Liver (tissue), 8 donors: ENCODE measurements at regions not wholly inside any gene's neighbourhood (a gene's known extent, or its start where the extent isn't known, plus 50 kb on each side); places are given as distances from the start of the nearest gene placed in this dataset.

Experiments used
- DNase-seq: peaks from one replicate; pipeline ENCODE4 v3.0.0-alpha.2; 2017; ENCODE audit warnings: low spot score
- H3K27ac ChIP-seq, 2 donors: one replicate each; pipeline ENCODE4 v1.7.0; 2013; ENCODE audit warnings: inconsistent platforms in 2 of 2, low read length in 2 of 2, control low read depth in 1 of 2, low read depth in 1 of 2, mild to moderate bottlenecking in 1 of 2
- H3K27me3 ChIP-seq, 4 donors: one replicate each; pipeline versions ENCODE4 v1.6.1 to v1.7.0; 2013; ENCODE audit warnings: low read length in 3 of 4, inconsistent platforms in 1 of 4, mild to moderate bottlenecking in 1 of 4, moderate library complexity in 1 of 4; ENCODE audit not compliant: control insufficient read depth in 4 of 4, insufficient read depth in 4 of 4
- H3K36me3 ChIP-seq, 4 donors: one replicate each; pipeline versions ENCODE4 v1.6.1 to v1.7.0; 2013; ENCODE audit warnings: low read length in 3 of 4, mild to moderate bottlenecking in 3 of 4, low read depth in 1 of 4, moderate library complexity in 1 of 4; ENCODE audit not compliant: control insufficient read depth in 4 of 4, insufficient read depth in 3 of 4
- H3K4me1 ChIP-seq, 4 donors: one replicate each; pipeline versions ENCODE4 v1.6.1 to v1.7.0; 2013; ENCODE audit warnings: low read length in 3 of 4, mild to moderate bottlenecking in 3 of 4, moderate library complexity in 1 of 4; ENCODE audit not compliant: control insufficient read depth in 4 of 4, insufficient read depth in 4 of 4
- H3K4me3 ChIP-seq, 3 donors: one replicate each; pipeline versions ENCODE4 v1.6.1 to v1.7.0; 2013; ENCODE audit warnings: low read length in 3 of 3, control low read depth in 1 of 3, low read depth in 1 of 3, mild to moderate bottlenecking in 1 of 3
- H3K9ac ChIP-seq, 2 donors: one replicate each; pipeline ENCODE4 v1.7.0; 2013; ENCODE audit warnings: low read length in 2 of 2, mild to moderate bottlenecking in 2 of 2, moderate library complexity in 2 of 2, control low read depth in 1 of 2, low read depth in 1 of 2
- H3K9me3 ChIP-seq, 4 donors: one replicate each; pipeline versions ENCODE4 v1.6.1 to v1.7.0; 2013; ENCODE audit warnings: low read length in 3 of 4; ENCODE audit not compliant: control insufficient read depth in 4 of 4
- ATF3 ChIP-seq: IDR thresholded peaks from 2 replicates; pipeline ENCODE4 v1.6.1; 2016; ENCODE audit warnings: antibody characterized with exemption
- CTCF ChIP-seq: fragments of 150-350 bp; IDR thresholded peaks from 2 replicates; pipeline ENCODE4 v1.5.1; 2017; ENCODE audit warnings: improper control_type of control experiment, low read depth, low read length; ENCODE audit not compliant: missing input control
- EGR1 ChIP-seq, 2 donors: IDR thresholded peaks; 2 replicates each; pipeline ENCODE4 v1.6.1; 2016 to 2018; ENCODE audit warnings: antibody characterized with exemption in 2 of 2, low read depth in 2 of 2
- FOXA1 ChIP-seq: IDR thresholded peaks from 2 replicates; pipeline ENCODE4 v1.6.1; 2016; ENCODE audit warnings: antibody characterized with exemption
- FOXA2 ChIP-seq: IDR thresholded peaks from 2 replicates; pipeline ENCODE4 v1.6.1; 2016; ENCODE audit warnings: antibody characterized with exemption
- GABPA ChIP-seq, 2 donors: IDR thresholded peaks in 1 of 2; conservative IDR thresholded peaks in 1 of 2; 2 replicates each; pipeline ENCODE4 v1.6.1; 2016; ENCODE audit warnings: antibody characterized with exemption in 2 of 2, mild to moderate bottlenecking in 1 of 2, moderate library complexity in 1 of 2
- HNF4G ChIP-seq: IDR thresholded peaks from 2 replicates; pipeline ENCODE4 v1.6.1; 2016; ENCODE audit warnings: antibody characterized with exemption
- JUND ChIP-seq, 2 donors: IDR thresholded peaks; 2 replicates each; pipeline ENCODE4 v1.6.1; 2016; ENCODE audit warnings: antibody characterized with exemption in 2 of 2
- MAX ChIP-seq: IDR thresholded peaks from 2 replicates; pipeline ENCODE4 v1.6.1; 2016; ENCODE audit warnings: antibody characterized with exemption
- NR2F2 ChIP-seq: IDR thresholded peaks from 2 replicates; pipeline ENCODE4 v1.6.1; 2016; ENCODE audit warnings: antibody characterized with exemption
- RAD21 ChIP-seq, 2 donors: IDR thresholded peaks; 2 replicates each; pipeline ENCODE4 v1.6.1; 2016; ENCODE audit warnings: antibody characterized with exemption in 2 of 2, mild to moderate bottlenecking in 2 of 2
- REST ChIP-seq: IDR thresholded peaks from 2 replicates; pipeline ENCODE4 v1.6.1; 2016; ENCODE audit warnings: antibody characterized with exemption, mild to moderate bottlenecking
- RXRA ChIP-seq, 2 donors: IDR thresholded peaks; 2 replicates each; pipeline ENCODE4 v1.6.1; 2017 to 2018; ENCODE audit warnings: antibody characterized with exemption in 2 of 2, mild to moderate bottlenecking in 1 of 2
- SP1 ChIP-seq: IDR thresholded peaks from 2 replicates; pipeline ENCODE4 v1.6.1; 2018; ENCODE audit warnings: antibody characterized with exemption, mild to moderate bottlenecking
- TAF1 ChIP-seq: conservative IDR thresholded peaks from 2 replicates; pipeline ENCODE4 v1.6.1; 2016; ENCODE audit warnings: antibody characterized with exemption, mild to moderate bottlenecking
- YY1 ChIP-seq: IDR thresholded peaks from 2 replicates; pipeline ENCODE4 v1.6.1; 2016; ENCODE audit warnings: antibody characterized with exemption, mild to moderate bottlenecking
- ZBTB33 ChIP-seq: IDR thresholded peaks from 2 replicates; pipeline ENCODE4 v1.6.1; 2016; ENCODE audit warnings: antibody characterized with exemption
- WGBS: extraction: QIAGEN DNeasy Blood & Tissue Kit; methylation state at CpG from one replicate; pipeline ENCODE4 v1.1.7; 2013; 5-methylcytosine and 5-hydroxymethylcytosine counted together
- donor health status: healthy.
- donor health status: healthy.
- donor health status: healthy.
- donor health status: healthy.
- donor health status: healthy.

- 78% methylated on average over 20 of the region's 20 CpGs for WGBS
- H3K9ac ChIP-seq, result no peak overlapping the region
- DNase-seq, result no peak
These were observed 212.4 kb downstream of the RBFOX3 start for GRCh38 chr17:79398441-79398840.

More at GRCh38 chr17:79398441-79398840, 212.4 kb downstream of the RBFOX3 start:
- Histone ChIP-seq H3K9me3 (no peaks in the 10 kb centered on the region), H3K4me1 (peaks cover 0 to 9% (median 1%) of the 10 kb centered on the region in 4 donors), H3K4me3 (no peak overlapping the region), H3K36me3 (no peaks in the 10 kb centered on the region), H3K27me3 (peaks cover 0 to 20% (median 2%) of the 10 kb centered on the region in 4 donors), H3K27ac (no peak overlapping the region)
- TF ChIP-seq ZBTB33, result no peak
- no peak for TF ChIP-seq GABPA (IDR thresholded peaks at IDR 0.05 in 1 of 2, conservative IDR thresholded peaks at IDR 0.05 in 1 of 2)
- TF ChIP-seq JUND (IDR thresholded peaks at IDR 0.05), result no peak
- no peak for TF ChIP-seq FOXA2
- TF ChIP-seq HNF4G, result no peak
- no peak for TF ChIP-seq TAF1
- TF ChIP-seq RXRA (IDR thresholded peaks at IDR 0.05), result no peak
- no peak for TF ChIP-seq RAD21 (IDR thresholded peaks at IDR 0.05)
- no peak for TF ChIP-seq EGR1 (IDR thresholded peaks at IDR 0.05; ENCODE audit: low read depth in 2 of 2)
- TF ChIP-seq ATF3, result no peak
- TF ChIP-seq NR2F2, result no peak
- TF ChIP-seq REST, result no peak
- no peak for TF ChIP-seq YY1
- no peak for TF ChIP-seq MAX
- no peak for TF ChIP-seq CTCF
- no peak for TF ChIP-seq FOXA1
- no peak for TF ChIP-seq SP1
